Cardiac muscle cell (in vitro differentiated cells and primary cell): ENCODE measurements at regions not wholly inside any gene's neighbourhood (a gene's known extent, or its start where the extent isn't known, plus 50 kb on each side); places are given as distances from the start of the nearest gene placed in this dataset.

ENCODE experiments used
- DNase-seq, 2 donors: peaks; one replicate each; pipeline versions ENCODE4 v3.0.0 to v3.0.0-alpha.2; 2010 to 2017; ENCODE audit warnings: low read depth in 1 of 2, low spot score in 1 of 2
- H3K27ac ChIP-seq: fragments of 200-600 bp; sonication (generic); 2 replicates; pipeline ENCODE4 v1.5.1; 2016
- H3K27me3 ChIP-seq: fragments of 200-600 bp; sonication (generic); 2 replicates; pipeline ENCODE4 v1.6.0; 2016; ENCODE audit warnings: control low read depth
- H3K36me3 ChIP-seq: fragments of 200-600 bp; sonication (generic); 2 replicates; pipeline ENCODE4 v1.5.1; 2016; ENCODE audit warnings: control low read depth
- H3K4me1 ChIP-seq: fragments of 200-600 bp; sonication (generic); 2 replicates; pipeline ENCODE4 v1.8.1; 2017; ENCODE audit warnings: low read depth, mild to moderate bottlenecking, mixed run types
- H3K4me3 ChIP-seq: fragments of 200-600 bp; sonication (generic); 2 replicates; pipeline ENCODE4 v1.5.1; 2016; ENCODE audit warnings: mild to moderate bottlenecking
- H3K9me3 ChIP-seq: fragments of 200-600 bp; sonication (generic); 2 replicates; pipeline ENCODE4 v1.5.1; 2017; ENCODE audit warnings: low read depth, mild to moderate bottlenecking, control low read depth
- TF ChIP-seq, protein P1 (sequence below): IDR thresholded peaks from 2 replicates; pipeline ENCODE4 v1.5.1; 2012; ENCODE audit warnings: low read depth, mild to moderate bottlenecking, low read length

DNA sequence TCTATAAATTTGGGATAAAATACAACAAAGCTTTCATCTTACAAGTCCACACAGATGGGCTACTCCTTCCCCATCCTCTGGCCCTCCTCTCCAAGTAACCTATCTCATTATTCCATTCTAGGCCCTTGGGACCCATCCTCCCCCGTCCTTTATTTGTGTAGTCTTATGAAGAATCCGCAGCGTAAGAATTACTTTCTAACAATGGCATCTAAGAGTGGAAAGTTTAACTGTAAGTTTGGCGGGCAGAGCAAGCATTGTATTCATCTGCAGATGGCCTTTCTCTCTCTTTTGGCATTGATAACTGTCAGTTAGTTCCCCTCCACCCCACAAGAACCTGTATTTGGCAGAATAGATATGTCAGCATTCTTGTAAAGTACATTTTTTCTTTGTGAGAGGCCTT lies 91.9 kb upstream of the TSPAN2 start:
- H3K27me3 ChIP-seq = no peaks in the 10 kb centered on the region
- H3K4me3 ChIP-seq = no peak overlapping the region

DNA sequence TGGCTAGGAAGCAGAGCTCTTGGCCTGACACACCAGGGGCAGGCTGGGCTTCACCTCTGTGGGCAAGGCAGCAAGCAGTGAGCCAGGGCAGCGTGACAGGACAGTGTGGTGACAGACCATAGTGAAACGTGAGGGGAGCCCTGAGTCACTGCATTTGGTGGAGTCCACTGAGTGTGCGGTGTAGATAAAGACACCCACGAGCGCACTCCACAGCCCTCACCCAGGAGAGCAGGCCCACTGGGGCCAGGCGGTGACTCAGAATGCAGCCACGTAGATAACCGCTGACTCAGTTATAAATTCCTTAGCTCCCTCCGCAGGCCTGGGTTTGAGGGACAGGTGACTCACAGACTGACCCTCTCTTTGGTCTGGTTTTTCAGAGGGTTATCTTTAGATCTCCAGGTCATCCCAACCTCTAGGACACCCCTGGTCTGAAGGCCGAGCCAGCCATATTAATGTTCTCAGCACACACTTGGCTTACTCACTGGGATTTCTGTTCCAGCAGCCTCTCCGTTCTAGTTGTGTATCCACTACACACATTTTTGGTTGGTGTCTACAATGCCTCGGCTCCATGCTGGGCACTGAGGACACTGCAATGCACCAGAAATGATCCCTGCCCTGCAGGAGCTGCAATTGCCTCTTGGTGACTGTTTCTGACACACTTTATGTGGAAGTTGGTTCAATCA lies 90.2 kb upstream of the TSPAN2 start:
- Histone ChIP-seq H3K9me3 (no peaks in the 10 kb centered on the region), H3K36me3 (no peaks in the 10 kb centered on the region), H3K27ac (no peak overlapping the region), H3K4me1 (peaks cover 14% of the 10 kb centered on the region), H3K4me3 (no peak overlapping the region), H3K27me3 (no peaks in the 10 kb centered on the region)
- peak in 1 of 2 donors; percentile 95 for DNase-seq
- TF ChIP-seq, protein P1, sequence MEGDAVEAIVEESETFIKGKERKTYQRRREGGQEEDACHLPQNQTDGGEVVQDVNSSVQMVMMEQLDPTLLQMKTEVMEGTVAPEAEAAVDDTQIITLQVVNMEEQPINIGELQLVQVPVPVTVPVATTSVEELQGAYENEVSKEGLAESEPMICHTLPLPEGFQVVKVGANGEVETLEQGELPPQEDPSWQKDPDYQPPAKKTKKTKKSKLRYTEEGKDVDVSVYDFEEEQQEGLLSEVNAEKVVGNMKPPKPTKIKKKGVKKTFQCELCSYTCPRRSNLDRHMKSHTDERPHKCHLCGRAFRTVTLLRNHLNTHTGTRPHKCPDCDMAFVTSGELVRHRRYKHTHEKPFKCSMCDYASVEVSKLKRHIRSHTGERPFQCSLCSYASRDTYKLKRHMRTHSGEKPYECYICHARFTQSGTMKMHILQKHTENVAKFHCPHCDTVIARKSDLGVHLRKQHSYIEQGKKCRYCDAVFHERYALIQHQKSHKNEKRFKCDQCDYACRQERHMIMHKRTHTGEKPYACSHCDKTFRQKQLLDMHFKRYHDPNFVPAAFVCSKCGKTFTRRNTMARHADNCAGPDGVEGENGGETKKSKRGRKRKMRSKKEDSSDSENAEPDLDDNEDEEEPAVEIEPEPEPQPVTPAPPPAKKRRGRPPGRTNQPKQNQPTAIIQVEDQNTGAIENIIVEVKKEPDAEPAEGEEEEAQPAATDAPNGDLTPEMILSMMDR = no peak

More for the DNA sequence above, 91.9 kb upstream of the TSPAN2 start:
- Histone ChIP-seq H3K27ac (no peak overlapping the region), H3K9me3 (no peaks in the 10 kb centered on the region), H3K36me3 (no peaks in the 10 kb centered on the region), H3K4me1 (peaks cover 10% of the 10 kb centered on the region)
- TF ChIP-seq, protein P1 = no peak
- DNase-seq = no peak

DNA sequence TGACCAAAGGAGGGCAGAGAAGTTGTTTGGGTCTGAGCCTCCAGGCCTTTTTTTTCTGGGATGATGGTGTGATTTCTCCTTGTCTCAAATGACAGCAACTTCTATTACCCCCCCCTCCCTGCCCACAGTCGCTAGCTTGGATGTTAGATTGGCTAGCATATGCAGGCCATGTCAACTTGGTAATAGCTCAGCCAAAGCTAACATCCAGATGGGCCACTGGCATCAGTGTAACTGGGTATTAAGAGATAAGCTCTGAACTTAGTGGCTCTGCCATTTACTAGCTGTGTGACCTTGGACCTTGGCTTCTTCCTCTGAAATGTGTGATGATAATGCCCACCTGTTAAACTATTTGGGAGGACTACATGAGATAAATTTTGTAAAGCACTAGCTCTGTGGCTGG lies 86.9 kb upstream of the TSPAN2 start:
- no peak for DNase-seq

DNA sequence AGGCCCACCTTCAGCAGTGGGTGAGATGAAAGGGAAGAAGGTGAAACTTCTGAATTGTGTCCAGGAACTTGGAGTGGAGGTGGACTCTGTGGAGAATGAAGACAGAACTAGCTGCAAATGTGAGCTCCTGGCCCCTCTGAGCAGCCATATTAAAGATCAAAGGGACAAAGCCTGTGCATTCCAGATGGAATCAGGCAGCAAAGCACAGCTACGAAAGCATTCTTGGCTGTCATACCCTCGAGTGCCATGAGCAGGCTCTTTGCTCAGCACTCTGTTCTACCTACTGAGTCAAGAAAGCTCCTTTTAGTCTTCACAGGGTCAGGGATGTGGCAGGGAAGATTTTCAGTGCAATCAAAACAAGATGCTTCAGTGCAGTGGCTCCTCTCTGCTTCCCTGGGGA lies 86.3 kb upstream of the TSPAN2 start:
- Histone ChIP-seq H3K4me1 (peaks cover 5% of the 10 kb centered on the region), H3K27ac (no peak overlapping the region), H3K9me3 (no peaks in the 10 kb centered on the region), H3K36me3 (no peaks in the 10 kb centered on the region), H3K27me3 (no peaks in the 10 kb centered on the region), H3K4me3 (no peak overlapping the region)
- peak in 1 of 2 donors; percentile 46 for DNase-seq
- TF ChIP-seq, protein P1 = no peak

More for the DNA sequence above, 86.9 kb upstream of the TSPAN2 start:
- Histone ChIP-seq H3K27ac (no peak overlapping the region), H3K9me3 (no peaks in the 10 kb centered on the region), H3K4me3 (no peak overlapping the region), H3K36me3 (no peaks in the 10 kb centered on the region), H3K4me1 (peaks cover 5% of the 10 kb centered on the region), H3K27me3 (no peaks in the 10 kb centered on the region)
- TF ChIP-seq, protein P1 = no peak

DNA sequence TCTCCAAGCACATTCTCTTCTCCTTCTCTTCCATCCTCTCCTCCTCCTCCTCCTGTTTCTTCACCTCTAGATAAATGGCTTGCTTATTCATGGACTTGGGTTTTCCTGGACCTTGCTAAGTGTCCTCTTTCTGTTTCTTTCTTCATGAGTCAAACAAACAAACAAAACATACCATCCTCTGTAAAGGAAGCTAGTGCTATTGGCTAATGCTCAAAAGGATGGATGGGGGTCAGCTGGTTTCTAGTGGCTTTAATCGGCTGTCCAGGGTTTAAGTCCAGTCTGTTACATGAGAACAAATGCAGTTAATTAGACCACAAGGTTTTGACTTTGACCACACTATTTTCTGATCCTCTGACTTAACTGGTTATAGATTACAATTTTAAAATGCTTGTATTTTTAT lies 83.8 kb upstream of the TSPAN2 start:
- no peaks in the 10 kb centered on the region for H3K27me3 ChIP-seq
- H3K4me1 ChIP-seq = peaks cover 5% of the 10 kb centered on the region
- H3K27ac ChIP-seq = no peak overlapping the region
- H3K9me3 ChIP-seq = no peaks in the 10 kb centered on the region
- no peak for DNase-seq
- TF ChIP-seq, protein P1 = no peak
- H3K4me3 ChIP-seq = no peak overlapping the region
- no peaks in the 10 kb centered on the region for H3K36me3 ChIP-seq
